RPMI7951 (cell line): ENCODE measurements at regions not wholly inside any gene's neighbourhood (a gene's known extent, or its start where the extent isn't known, plus 50 kb on each side); places are given as distances from the start of the nearest gene placed in this dataset.
A peak's percentile ranks its signal among the peaks of the same experiment; 100 is the strongest.

Experiments
- DNase-seq: peaks from one replicate; pipeline ENCODE4 v3.0.0-alpha.2; 2012; ENCODE audit warnings: low read depth

DNA sequence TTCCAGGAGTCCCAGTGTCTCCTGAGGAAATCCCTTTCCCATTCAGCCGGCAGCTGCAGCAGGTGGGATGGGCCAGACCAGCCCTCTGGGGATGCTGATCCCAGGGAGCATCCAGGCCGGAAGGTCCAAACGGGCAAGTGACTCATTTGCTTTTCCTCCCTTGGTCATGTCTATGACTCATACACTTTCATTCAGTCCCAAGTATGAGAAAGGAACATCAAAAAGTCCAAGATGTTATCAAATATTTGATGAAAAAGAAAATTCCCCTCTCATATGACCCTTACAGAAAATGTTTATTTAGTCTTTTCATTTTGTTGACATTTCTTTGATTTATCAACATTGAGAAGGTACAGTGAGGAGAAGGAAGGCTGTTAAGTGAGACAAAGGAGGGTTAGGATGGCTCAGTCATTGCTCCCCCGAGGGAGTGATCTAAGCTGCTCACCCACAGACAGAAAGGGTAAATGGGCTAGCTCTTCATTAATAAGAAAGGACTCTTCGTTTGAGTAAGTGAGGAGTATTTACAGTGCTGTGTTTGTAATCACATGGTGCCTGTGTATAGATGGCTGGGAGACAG, 117.6 kb upstream of the ANKRD55 start:
- peak; percentile 99 for DNase-seq

DNA sequence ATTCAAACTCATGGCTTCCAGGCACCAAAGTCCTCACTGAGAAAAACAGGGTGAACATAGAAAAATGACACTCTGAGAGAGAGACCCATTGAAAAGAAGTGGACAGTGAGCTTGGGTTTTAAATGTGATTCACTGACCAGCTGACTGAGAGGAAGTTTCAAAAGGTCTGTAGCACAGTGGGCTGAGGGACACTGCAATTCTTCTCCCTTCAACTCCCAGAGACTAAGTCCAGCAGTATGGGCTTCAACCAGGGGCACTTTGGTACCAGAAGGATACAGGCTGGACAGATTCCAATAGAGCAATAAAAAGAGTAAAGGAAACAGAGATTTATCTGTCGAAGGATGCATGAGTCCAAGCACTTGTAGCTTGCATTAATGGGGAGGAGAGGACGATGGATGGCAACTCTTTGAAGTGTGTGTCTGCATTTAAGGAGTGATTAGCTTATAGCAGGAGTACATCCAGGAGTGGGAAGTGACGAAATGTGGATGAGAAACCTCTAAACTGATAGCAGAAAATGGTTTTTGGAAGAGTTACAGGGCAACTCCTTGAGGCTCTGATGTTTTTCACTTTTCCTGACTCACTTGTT, 117.0 kb upstream of the ANKRD55 start:
- DNase-seq = no peak

DNA sequence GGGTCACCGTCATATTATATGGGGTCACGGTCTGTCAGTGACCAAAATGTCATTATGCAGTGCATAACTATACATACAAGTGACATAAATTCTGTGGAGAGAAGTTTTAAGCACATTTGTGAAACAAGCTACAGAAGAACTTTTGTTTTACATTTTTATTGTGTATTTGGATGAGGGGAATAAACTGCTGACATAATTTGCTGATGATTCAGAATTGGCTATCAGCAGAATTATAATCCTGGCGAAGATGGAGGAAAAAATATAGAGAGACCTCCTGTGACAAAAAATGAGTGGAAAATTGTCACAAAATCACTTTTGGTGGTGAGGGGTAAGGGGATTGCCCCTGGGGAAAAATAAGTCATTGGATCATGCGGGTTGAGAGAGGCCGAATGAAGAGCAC, 116.3 kb upstream of the ANKRD55 start:
- no peak for DNase-seq

DNA sequence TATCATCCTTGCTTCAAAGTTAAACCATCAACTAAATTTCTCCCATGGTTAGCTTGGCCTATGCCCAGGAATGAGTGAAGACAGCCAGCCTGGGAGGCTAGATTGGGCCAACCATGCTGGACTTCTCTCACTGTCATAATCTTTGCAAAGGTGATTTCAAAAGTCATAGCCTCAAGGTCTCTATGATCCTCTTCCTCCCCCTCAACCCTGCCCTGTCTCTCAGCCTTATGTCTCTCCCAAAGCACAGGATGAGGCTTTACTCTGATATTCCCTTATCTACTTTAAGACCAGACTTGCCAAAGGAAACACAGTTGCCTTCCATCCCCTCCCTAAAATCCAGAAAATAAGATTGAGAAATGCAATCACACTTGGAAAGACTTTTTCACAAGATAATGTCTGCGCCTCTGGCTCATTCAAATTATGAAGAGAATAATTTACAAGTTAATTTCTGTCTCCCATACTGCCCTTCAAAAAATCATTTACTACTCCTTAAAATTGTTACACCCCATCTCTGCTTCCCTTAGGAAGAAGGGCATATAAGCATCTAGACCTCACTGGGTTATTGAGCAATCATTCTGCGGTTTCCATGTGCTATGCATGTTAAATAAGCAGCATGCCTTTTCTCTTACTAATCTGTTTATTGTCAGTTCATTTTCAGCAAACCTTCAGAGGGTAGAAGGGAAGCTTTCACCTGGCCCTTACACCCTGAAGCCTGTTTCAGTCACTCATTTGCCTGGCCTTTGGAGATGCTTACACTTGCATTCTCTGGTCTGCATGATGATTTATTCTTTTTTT, 113.8 kb upstream of the ANKRD55 start:
- DNase-seq = peak; percentile 94

DNA sequence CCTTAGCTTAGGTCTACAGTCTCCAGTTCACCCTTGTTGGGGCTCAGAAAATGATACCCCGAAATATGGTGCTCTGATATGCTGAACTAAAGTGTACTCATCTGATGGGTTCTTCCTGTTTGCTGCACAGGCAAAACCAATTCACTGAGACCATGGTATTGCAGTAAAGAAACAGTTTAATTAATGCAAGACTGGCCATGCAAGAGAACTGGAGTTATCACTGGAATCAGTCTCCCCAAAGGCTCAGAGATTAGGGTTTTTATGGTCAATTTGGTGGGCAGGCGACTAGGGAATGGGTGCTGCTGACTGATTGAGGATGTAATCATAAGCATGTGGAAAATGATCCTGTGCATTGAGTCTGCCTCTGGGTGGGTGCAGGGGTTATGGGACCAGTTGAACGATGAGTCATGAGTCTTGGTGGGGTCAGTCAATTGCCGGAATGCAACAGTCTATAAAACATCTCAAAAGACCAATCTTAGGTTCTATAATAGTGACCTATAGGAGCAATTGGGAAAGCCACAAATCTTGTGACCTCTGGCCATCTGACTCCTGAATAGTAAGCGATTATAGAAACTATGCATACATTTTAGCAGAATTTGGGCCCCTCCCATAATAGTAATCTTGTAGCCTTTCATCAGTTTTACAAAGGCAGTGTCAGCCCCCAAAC, 113.0 kb upstream of the ANKRD55 start:
- peak; percentile 53 for DNase-seq

DNA sequence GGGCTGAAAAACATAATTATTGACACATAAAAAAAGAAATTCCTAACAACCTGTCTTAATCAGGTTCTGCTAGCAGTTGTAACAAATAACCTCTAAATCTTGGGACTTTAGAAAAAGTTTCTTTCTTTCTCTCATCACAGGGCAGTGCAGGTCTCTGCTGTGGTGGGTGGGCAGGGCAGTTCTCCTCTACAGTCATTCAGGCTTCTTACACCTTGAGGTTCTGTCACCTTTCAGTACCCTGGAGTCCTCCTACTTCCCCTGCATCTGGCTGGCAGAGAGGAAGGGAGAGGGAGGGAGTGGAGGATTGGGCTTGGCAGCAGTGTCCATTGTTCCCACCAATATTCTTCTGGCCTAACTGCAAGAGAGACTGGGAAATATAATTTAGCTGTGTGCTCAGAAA, 112.2 kb upstream of the ANKRD55 start:
- DNase-seq = no peak

DNA sequence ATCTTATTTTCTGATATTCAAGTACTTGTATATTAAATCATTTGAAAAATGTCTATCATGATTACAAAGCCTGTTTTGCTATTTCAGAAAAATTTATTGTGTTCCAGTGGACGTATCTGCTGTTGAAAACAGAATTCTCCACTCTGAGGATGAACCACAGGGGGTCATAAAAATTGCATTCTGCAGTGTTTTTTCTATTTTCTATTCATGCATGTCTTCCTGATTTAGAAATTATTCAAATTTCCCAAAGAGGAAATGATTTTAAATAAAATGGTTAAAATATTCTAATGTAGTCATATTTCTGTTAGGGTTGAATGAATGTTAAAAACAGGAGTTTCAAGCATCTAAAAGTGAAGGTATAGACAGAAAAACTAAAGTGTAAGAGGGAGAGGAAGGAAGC, 111.5 kb upstream of the ANKRD55 start:
- DNase-seq = no peak

DNA sequence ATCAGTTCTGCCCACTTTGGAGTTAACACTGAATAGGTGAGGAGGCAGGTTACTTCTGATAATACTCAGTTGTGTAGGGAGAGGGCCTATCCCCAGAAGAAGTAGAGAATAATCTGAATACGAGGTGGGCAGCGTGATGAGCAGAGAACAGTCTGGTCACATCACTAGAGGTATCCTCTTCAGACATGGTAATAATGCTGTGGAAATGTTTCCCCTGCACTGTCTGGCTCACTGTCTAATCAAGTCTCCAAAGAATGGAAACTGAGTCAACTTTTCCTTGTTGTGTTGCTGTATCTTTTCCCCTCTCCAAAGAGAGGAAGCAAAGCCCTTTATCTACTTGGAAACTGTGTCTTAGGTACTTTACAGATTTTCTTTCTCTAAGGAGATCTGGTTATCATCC, 110.9 kb upstream of the ANKRD55 start:
- no peak for DNase-seq

DNA sequence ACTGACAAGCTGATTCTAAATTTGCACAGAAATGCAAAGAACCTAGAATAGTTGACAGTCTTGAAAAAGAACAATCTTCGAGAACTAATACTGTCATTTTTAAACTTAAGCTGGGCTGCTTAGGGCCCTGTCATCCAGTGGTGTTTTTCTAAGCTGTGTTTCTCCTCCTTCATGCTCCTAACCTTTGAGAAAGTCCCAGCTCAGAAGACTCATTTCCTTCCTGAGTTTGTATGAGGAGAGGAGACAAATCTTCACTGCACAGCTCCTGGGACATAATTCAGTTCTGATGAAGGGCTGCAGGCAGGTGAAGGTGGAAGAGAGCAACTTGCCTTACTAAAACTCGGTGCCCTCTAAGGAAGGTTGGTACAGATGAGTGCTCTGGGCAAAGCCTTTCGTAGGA, 109.5 kb upstream of the ANKRD55 start:
- DNase-seq = no peak

DNA sequence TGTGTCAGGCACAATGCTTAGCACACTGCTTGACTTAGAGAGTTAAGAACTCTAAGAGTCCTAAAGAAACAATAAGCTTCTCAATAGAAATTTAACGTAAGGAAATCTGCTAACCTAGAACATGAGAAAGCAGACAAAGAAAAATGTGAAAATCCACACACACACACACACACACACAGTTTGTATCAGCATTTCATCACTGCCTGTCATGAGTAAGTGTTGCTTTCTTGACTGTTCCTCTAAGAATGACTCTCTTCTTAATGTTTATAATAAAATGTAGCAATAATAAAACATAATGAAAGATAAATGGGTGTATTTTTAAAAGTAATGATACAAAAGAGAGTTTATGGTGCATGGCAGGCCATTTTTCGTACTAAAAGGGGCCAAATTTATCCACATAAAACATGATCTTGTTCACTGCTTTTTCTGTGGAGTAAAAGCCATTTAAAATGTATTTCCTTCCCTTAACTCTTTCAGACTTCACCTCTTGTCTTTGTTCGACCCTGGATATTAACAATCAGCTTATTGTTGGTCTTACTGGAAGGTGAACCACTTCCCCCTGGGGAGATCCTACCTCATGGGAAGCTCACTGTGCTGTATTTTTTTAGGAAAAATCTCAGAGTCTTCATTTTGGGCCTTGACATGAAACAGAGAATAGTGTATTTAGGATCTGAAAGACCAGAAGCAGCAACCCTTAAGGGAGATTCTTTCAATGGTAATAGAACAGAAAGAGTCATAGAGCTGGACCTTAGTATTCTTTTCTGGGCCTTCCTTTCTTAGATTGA, 107.3 kb upstream of the ANKRD55 start:
- DNase-seq = no peak

DNA sequence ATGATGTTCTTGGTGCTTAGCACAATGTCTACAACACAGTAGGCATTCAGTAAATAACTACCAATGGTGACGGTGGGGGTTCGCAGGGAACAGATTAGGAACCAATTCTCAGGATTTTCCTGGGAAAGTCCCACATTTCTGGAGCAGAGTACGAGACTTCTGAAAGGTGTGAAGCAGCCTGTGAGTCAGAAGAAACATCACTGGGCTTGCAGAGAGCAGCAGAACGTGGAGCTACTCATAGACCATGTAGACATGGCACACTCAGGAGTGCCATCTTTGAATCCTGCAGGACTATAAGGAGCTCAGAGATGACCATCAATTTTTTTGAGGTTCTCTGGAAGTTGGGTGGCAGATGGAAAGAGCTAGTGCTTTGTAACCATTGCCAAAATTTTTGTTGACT, 106.6 kb upstream of the ANKRD55 start:
- DNase-seq = no peak

DNA sequence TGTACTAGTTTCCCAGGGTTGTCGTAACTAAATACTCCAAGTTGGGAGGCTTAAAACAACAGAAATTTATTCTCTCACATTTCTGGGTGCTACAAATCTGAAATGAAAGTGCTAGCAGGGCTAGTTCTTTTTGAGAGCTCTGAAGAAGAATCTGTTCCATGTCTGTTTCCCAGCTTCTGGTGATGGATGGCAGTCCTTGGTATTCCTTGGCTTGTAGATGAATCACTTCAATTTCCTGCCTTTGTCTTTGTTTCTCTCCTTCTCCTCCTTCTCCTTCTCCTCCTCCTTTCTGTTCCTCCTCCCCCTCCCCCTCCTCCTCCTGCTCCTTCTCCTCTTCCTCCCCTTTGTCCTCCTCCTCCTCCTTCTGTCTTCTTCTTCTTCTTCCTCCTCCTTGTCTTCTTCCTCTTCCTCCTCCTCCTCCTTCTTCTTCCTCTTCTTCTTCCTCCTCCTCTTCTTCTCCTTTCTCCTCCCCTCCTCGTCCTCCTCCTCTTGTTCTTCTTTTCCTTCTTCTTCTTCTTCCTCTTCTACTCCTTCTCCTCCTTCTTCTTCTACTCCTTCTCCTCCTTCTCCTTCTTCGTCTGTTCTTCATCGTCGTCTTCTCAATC, 104.7 kb upstream of the ANKRD55 start:
- DNase-seq = no peak

DNA sequence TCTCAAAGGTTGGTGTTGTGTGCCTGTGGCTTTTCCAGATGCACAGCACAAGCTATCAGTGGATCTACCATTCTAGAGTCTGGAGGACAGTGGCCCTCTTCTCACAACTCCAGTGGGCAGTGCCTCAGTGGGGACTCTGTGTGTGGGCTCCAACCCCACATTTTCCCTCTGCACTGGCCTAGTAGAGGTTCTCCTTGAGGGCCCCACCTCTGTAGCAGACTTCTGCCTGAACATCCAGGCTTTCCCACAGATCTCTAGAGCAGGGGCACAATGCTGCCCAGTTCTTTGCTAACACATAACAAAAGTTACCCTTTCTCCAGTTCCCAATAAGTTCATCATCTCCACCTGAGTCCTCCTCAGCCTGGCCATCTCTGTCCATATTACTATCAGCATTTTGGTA, 102.1 kb upstream of the ANKRD55 start:
- DNase-seq = no peak

DNA sequence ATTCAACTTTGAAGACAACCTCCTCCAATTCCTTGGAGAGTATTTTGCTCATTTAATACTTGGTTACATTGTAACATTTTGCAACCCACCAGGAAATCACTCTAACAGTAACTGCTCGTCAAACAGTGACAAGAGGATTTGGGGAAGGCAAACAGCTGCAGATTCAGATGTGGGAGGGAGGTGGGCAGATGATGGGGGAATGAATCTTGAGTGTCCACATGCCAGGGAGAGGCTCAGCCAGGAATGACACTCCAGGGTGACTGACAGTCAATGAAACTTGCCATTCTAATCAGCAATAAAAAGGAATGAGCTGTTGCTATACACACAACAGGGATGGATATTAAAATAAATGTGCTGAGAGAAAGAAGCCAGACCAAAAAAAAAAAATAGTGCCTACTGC, 97.7 kb upstream of the ANKRD55 start:
- DNase-seq = no peak

DNA sequence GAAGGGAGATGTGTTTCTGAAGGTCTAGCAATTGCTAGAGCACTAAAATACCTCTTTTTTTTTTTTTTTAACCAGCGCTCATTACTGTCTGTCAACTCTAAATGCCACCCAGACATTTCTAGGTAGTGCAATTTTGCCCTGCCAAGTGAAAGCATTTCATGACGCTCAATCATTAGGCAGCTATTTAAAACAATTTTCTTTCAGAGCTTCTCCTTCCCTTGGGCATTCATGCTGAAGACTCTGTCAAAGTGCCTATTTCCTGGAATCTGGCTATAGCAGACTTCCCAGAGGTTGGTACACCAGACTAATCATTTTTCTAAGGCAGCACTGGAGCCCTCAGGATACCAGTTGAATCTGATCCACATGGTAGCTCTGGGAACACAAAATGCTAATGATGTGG, 97.0 kb upstream of the ANKRD55 start:
- DNase-seq = peak; percentile 51

DNA sequence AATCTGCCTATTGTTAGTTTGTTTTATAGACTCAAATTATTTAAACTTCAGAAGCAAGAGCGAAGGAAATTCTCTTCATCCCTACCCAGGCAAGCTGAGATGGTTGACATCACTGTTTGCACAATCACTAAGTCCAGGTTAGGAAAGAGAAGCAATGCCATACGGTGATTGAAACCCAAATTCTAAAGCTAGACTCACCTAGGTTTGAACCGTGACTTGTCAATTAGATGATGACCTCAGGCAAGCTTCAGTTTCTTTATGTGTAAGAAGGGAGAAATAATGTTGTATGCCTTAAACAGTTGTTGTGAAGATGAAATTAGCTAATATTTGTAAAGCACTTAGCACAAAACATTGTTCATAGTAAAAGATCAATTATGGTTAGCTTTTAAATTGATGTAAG, 96.5 kb upstream of the ANKRD55 start:
- DNase-seq = no peak

DNA sequence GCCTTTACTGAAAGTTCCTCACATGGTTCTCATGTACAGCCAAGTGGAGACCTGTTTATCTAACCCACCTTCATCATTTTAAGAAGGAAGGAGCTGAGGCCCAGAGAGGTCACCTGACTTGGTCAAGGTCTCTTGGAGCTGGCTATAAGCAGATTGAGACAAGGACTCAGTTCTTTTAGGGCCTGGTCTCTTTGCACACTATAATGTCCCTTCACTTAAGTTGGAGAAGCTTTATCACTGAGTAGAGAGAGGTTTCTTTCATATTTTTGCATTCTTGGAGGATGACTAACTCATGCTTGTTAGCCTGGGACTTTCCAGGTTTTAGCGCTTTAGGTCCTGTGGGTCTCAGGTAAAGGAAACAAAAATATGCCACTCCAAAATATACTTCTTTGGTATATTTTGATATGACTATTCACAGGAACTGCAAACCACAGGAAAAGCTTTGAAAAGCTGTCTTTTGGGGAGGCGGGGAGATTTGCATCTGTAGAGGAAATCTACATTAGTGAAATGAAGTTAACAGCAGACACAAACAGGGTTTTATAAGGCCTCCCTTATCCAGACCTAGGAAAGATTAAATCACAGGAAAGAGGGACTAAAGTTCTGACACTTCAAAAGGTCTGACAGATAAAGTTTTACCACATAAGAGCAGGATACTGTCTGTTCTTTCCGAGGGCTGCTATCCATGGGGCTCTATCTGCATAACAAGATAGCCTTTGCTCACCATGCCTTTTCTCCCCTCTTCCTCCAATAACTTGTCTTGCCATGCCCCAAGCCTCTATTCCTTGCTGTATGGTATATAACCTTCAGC, 95.8 kb upstream of the ANKRD55 start:
- DNase-seq = peak; percentile 71

DNA sequence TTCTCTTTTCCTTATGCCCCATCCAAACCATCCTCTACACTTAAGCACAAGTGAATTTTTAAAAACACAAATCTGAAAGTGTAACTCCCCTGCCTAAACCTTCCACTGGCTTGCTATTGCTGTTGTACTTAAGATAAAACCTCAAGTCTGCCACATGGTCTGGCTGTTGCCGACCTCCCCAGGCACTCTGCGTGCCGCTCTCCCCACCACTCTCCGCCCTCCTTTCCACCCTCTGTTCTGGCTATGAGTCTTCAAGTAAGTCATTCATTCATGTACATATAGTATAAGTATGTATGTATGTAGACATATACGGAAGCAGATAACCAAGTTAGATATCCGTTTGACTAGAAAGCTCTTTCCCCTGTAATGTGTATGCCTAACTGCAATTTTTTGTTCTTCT, 94.7 kb upstream of the ANKRD55 start:
- DNase-seq = peak; percentile 18

DNA sequence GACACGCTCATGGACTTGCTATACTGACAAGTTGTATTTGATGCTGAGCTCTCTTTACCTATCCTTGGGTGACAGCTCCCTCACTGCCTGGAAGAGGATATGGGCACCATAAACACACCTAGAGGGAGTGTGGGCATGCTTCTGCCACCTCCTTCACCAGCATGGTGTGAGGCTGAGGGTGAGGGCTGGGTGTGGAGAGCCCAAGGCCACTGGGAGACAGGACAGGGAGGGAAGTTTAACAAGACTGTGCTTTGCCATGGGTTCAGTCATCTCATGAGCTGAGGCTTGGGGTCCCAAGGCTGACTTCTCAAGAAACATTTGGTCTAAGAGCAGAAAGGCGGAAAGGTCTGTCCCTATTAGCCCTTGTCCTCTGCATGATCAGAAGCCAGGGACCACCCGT, 93.6 kb upstream of the ANKRD55 start:
- DNase-seq = no peak

DNA sequence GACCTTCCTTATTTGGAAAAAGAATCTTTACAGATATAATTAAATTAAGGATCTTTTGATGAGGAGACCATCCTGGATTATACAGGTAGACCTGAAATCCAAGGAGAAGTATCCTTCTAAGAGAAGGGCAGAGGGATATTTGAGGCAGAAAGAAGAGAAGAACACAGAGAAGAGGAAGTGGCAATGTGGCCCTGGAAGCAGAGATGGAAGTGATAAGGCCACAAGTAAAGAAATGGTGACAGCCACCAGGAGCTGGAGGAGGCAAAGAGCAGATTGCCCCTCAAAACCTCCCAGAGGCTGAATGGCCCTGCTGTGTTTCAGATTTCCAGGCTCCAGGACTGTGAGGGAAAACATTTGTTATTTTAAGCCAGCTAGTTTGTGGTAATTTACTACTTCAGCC, 93.0 kb upstream of the ANKRD55 start:
- DNase-seq = no peak

DNA sequence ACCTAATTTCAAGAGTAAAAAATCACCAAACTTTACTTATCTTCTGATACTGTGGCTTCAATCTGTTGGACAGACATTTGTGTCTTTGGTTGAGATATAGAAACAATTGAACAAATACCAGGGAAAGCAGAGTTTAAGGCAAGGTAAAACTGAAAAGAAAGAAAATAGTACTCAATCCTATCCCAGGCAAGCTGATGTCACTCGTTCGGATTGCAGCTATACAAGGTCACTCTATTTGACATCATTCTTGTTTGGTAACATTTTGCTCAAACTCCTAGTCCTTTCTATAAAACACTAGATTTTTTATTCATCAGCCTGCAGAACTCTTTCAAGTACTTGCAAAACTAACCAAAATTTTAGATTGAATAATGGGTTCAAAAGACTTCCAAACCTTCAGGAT, 91.9 kb upstream of the ANKRD55 start:
- no peak for DNase-seq
